ENCODE measurements at regions not wholly inside any gene's neighbourhood (a gene's known extent, or its start where the extent isn't known, plus 50 kb on each side); places are given as distances from the start of the nearest gene placed in this dataset.

- TF ChIP-seq CTCF (IDR thresholded peaks at IDR 0.05; ENCODE audit: low read depth, low read length) (no peak), EZH2phosphoT487 (IDR thresholded peaks at IDR 0.05; ENCODE audit: low read depth) (no peak)
Observed at GRCh38 chr17:52738791-52739190, 580.3 kb upstream of the CA10 start.
